Panc1 (cell line): ENCODE measurements at regions not wholly inside any gene's neighbourhood (a gene's known extent, or its start where the extent isn't known, plus 50 kb on each side); places are given as distances from the start of the nearest gene placed in this dataset.
A peak's percentile ranks its signal among the peaks of the same experiment; 100 is the strongest.

ENCODE experiments used
- ATAC-seq: fragments of 200-7000 bp; cut with Tn5 transposase; 2 replicates; pipeline ENCODE4 v1.9.1; 2020; ENCODE audit warnings: mild to moderate bottlenecking, moderate library complexity
- BruUV-seq: library from RNA; stranded (reverse); fragments of 400-500 nt; replicated peaks from 2 replicates; lab custom pipeline; 2021; lab: Mats Ljungman, UMichigan
- CTCF ChIA-PET: fragments of 300-600 bp; sonication (Branson Sonifier 250); formaldehyde crosslinking; loops from one replicate; lab custom pipeline; 2022; ENCODE audit warnings: antibody characterized with exemption; lab: Charles Lee
- POLR2A ChIA-PET: fragments of 300-600 bp; sonication (Branson Sonifier 250); formaldehyde crosslinking; loops from one replicate; lab custom pipeline; 2022; ENCODE audit warnings: antibody characterized with exemption; lab: Charles Lee
- DNase-seq: peaks from one replicate; pipeline ENCODE4 v3.0.0-alpha.2; 2010; ENCODE audit warnings: low read depth, low spot score
- H3K27ac ChIP-seq: 2 replicates; pipeline ENCODE4 v1.5.1; 2011; ENCODE audit warnings: mild to moderate bottlenecking, low read length, inconsistent platforms
- H3K27me3 ChIP-seq: fragments of 200-500 bp; sonication (Bioruptor generic); 2 replicates; pipeline ENCODE4 v1.6.0; 2014; ENCODE audit warnings: low read length, inconsistent platforms; ENCODE audit not compliant: control insufficient read depth, insufficient read depth
- H3K36me3 ChIP-seq: fragments of 200-500 bp; sonication (Bioruptor generic); 2 replicates; pipeline ENCODE4 v1.5.1; 2014; ENCODE audit warnings: inconsistent platforms, mild to moderate bottlenecking, low read length, moderate library complexity; ENCODE audit not compliant: control insufficient read depth, insufficient read depth
- H3K4me1 ChIP-seq: 2 replicates; pipeline ENCODE4 v1.5.1; 2011; ENCODE audit warnings: inconsistent platforms, mild to moderate bottlenecking, low read length, moderate library complexity; ENCODE audit not compliant: control insufficient read depth, insufficient read depth
- H3K4me3 ChIP-seq, 2 experiments: 2 replicates each; pipeline ENCODE4 v1.5.1; 2011 to 2012; ENCODE audit warnings: low read depth in 2 of 2, low read length in 2 of 2, mild to moderate bottlenecking in 2 of 2, inconsistent platforms in 1 of 2, moderate library complexity in 1 of 2
- H3K9me3 ChIP-seq: fragments of 200-500 bp; sonication (Bioruptor generic); 2 replicates; pipeline ENCODE4 v1.5.1; 2014; ENCODE audit warnings: low read depth, mild to moderate bottlenecking, inconsistent platforms, low read length, moderate library complexity; ENCODE audit not compliant: control insufficient read depth, insufficient read depth
- POLR2AphosphoS5 ChIP-seq: IDR thresholded peaks from 2 replicates; pipeline ENCODE4 v1.6.1; 2012; ENCODE audit warnings: mild to moderate bottlenecking, low read depth, low read length, moderate library complexity
- SIN3A ChIP-seq: IDR thresholded peaks from 2 replicates; pipeline ENCODE4 v1.6.1; 2012; ENCODE audit warnings: low read depth, mild to moderate bottlenecking, low read length, moderate library complexity, borderline replicate concordance; ENCODE audit not compliant: insufficient read depth
- TCF7L2 ChIP-seq: IDR thresholded peaks from 2 replicates; pipeline ENCODE4 v1.6.1; 2011; ENCODE audit warnings: mild to moderate bottlenecking, low read depth, low read length, inconsistent platforms
- in situ Hi-C: cut with HindIII; loops from 2 replicates; pipeline ENCODE4 v1.10.0; 2016; ENCODE audit warnings: low sequenced_read_pairs, low pct_unique_long_range_greater_than_20kb
- intact Hi-C: fragments of 100-400 bp; cut with micrococcal nuclease; formaldehyde crosslinking; loops from one replicate; pipeline ENCODE4 v1.10.0; 2022; ENCODE audit not compliant: unreplicated experiment
- TF ChIP-seq, protein P1 (sequence below): fragments of 450-650 bp; IDR thresholded peaks from 2 replicates; pipeline ENCODE4 v1.5.1; 2017; ENCODE audit warnings: mild to moderate bottlenecking
- TF ChIP-seq, protein P2 (sequence below), 2 experiments: IDR thresholded peaks; 2 replicates each; pipeline ENCODE4 v1.6.1; 2011 to 2012; ENCODE audit warnings: low read depth in 2 of 2, control low read depth in 1 of 2, low read length in 1 of 2, mild to moderate bottlenecking in 1 of 2, moderate library complexity in 1 of 2; ENCODE audit not compliant: insufficient read depth in 1 of 2

DNA sequence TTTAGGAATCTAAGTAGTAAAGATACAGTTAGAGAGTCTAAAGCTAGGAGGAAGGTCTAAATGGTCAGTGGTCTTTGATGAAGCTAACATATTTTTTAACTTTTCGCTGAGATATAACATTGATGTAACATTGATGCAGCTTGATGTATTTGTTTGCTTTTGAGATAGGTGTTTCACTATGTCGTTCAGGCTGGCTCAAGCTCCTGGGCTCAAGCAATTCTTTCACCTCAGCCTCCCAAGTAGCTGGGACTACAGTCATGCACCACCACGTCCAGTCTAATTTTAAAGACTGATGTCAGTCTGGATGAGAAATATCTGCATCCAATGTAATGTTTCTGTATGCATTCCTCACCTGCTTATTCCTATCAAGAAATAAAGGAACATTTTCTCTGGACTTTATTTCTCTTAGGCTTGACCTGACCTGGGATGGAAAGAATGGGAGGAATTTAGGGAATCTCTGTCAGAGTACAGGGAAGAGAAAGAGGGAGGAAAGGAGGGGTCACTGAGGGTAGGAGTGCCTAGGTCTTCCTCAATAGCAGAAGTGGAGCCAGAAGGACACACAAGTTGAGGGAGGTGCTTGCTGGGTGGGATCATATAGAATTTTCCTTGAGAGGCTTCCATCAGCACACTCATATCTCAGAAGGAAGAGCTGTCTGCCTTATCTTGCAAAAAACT, 101.5 kb upstream of the GPBP1 start:
- no peak for DNase-seq
- ChIA-PET POLR2A (interaction anchor here (0.7 kb wide), 1 partner anchor 148 kb away, joined by 3 read pairs; no protein-coding TSS in a partner anchor), CTCF (no interaction called here)
- Histone ChIP-seq H3K4me3 (no peak overlapping the region), H3K27me3 (no peaks in the 10 kb centered on the region), H3K9me3 (peaks cover 4% of the 10 kb centered on the region; the same call in 1 of the 2 replicates), H3K4me1 (no peaks in the 10 kb centered on the region), H3K36me3 (no peaks in the 10 kb centered on the region), H3K27ac (no peak overlapping the region)
- in situ Hi-C loops, result no loop called here
- TF ChIP-seq, protein P1, sequence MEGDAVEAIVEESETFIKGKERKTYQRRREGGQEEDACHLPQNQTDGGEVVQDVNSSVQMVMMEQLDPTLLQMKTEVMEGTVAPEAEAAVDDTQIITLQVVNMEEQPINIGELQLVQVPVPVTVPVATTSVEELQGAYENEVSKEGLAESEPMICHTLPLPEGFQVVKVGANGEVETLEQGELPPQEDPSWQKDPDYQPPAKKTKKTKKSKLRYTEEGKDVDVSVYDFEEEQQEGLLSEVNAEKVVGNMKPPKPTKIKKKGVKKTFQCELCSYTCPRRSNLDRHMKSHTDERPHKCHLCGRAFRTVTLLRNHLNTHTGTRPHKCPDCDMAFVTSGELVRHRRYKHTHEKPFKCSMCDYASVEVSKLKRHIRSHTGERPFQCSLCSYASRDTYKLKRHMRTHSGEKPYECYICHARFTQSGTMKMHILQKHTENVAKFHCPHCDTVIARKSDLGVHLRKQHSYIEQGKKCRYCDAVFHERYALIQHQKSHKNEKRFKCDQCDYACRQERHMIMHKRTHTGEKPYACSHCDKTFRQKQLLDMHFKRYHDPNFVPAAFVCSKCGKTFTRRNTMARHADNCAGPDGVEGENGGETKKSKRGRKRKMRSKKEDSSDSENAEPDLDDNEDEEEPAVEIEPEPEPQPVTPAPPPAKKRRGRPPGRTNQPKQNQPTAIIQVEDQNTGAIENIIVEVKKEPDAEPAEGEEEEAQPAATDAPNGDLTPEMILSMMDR, result no peak
- TF ChIP-seq POLR2AphosphoS5 (no peak), TCF7L2 (no peak), SIN3A (no peak)
- TF ChIP-seq, protein P2, sequence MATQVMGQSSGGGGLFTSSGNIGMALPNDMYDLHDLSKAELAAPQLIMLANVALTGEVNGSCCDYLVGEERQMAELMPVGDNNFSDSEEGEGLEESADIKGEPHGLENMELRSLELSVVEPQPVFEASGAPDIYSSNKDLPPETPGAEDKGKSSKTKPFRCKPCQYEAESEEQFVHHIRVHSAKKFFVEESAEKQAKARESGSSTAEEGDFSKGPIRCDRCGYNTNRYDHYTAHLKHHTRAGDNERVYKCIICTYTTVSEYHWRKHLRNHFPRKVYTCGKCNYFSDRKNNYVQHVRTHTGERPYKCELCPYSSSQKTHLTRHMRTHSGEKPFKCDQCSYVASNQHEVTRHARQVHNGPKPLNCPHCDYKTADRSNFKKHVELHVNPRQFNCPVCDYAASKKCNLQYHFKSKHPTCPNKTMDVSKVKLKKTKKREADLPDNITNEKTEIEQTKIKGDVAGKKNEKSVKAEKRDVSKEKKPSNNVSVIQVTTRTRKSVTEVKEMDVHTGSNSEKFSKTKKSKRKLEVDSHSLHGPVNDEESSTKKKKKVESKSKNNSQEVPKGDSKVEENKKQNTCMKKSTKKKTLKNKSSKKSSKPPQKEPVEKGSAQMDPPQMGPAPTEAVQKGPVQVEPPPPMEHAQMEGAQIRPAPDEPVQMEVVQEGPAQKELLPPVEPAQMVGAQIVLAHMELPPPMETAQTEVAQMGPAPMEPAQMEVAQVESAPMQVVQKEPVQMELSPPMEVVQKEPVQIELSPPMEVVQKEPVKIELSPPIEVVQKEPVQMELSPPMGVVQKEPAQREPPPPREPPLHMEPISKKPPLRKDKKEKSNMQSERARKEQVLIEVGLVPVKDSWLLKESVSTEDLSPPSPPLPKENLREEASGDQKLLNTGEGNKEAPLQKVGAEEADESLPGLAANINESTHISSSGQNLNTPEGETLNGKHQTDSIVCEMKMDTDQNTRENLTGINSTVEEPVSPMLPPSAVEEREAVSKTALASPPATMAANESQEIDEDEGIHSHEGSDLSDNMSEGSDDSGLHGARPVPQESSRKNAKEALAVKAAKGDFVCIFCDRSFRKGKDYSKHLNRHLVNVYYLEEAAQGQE (IDR thresholded peaks at IDR 0.05; ENCODE audit: insufficient read depth in 1 of 2, low read depth in 2 of 2, low read length in 1 of 2), result no peak
- no TSS peak for BruUV-seq
- intact Hi-C loops, result no loop called here
- no peak for ATAC-seq

DNA sequence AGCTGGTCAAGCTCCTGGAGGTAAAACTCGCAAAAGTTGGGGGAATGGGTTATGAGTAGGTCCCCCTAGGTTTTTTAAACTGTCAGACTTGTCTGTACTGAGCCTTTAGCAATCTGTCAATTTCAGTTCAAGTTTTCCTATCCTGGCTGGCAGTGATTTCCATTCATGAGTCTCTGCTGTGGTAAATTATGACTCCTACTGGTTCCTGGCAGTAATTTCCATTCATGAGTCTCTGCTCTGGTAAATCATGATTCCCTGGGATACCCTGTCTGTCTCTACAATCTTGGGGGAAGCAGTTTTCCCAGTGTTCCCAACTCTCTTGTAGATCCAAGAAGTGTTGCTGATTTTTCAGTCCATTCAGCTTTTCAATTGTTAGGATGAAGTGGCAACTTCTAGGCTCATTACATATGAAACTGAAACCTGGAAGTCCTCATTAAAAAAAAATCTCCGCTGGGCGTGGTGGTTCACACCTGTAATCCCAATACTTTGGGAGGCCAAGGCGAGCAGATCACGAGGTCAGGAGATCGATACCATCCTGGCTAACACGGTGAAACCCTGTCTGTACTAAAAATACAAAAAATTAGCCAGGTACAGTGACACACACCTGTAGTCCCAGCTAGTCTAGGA, 91.3 kb upstream of the GPBP1 start:
- CTCF ChIA-PET, result interaction anchor here (0.7 to 1.1 kb wide), 2 partner anchors 50 to 172 kb away, joined by 3 read pairs; no protein-coding TSS in a partner anchor
- DNase-seq, result peak; percentile 5
- Histone ChIP-seq H3K27ac (no peak overlapping the region), H3K4me1 (no peaks in the 10 kb centered on the region), H3K4me3 (no peak overlapping the region), H3K27me3 (no peaks in the 10 kb centered on the region), H3K36me3 (no peaks in the 10 kb centered on the region), H3K9me3 (no peaks in the 10 kb centered on the region)
- TF ChIP-seq, protein P1, result peak; percentile 73
- no peak for TF ChIP-seq TCF7L2
- TF ChIP-seq SIN3A, result no peak
- BruUV-seq, result no TSS peak
- ATAC-seq, result peak; percentile 71; the same call in 1 of the 2 replicates
- POLR2A ChIA-PET, result no interaction called here
- intact Hi-C loops (loop anchor here (10.0 kb wide), 1 partner anchor 128 kb away; the partner anchor contains the start of gene MIER3), in situ Hi-C loops (no loop called here)
